Activated naive CD4-positive, alpha-beta T cell treated with anti-CD3 and anti-CD28 coated beads for 36 hours (primary cell): ENCODE measurements at regions not wholly inside any gene's neighbourhood (a gene's known extent, or its start where the extent isn't known, plus 50 kb on each side); places are given as distances from the start of the nearest gene placed in this dataset.

Source experiments
- CTCF ChIA-PET: fragments of 350-600 bp; sonication (Branson Sonifier 250); formaldehyde crosslinking; loops from one replicate; lab custom pipeline; 2021; ENCODE audit warnings: antibody characterized with exemption; lab: Charles Lee
- DNase-seq: peaks from one replicate; pipeline ENCODE4 v3.0.0-alpha.2; 2020
- H3K27ac Mint-ChIP-seq: one replicate; pipeline ENCODE4 v1.8.0; 2021; ENCODE audit warnings: mild to moderate bottlenecking, mixed read lengths
- H3K27me3 Mint-ChIP-seq: one replicate; pipeline ENCODE4 v1.8.0; 2021; ENCODE audit warnings: low read depth, mixed read lengths
- H3K36me3 Mint-ChIP-seq: one replicate; pipeline ENCODE4 v1.8.0; 2021; ENCODE audit warnings: low read depth, mixed read lengths
- H3K4me1 Mint-ChIP-seq: one replicate; pipeline ENCODE4 v1.8.0; 2021; ENCODE audit warnings: low read depth, mixed read lengths
- H3K4me3 Mint-ChIP-seq: one replicate; pipeline ENCODE4 v1.8.0; 2021; ENCODE audit warnings: mild to moderate bottlenecking, moderate library complexity, mixed read lengths
- H3K9me3 Mint-ChIP-seq: one replicate; pipeline ENCODE4 v1.8.0; 2021; ENCODE audit warnings: mixed read lengths
- intact Hi-C: fragments of 100-400 bp; cut with micrococcal nuclease; formaldehyde crosslinking; loops from one replicate; pipeline ENCODE4 v1.15.1; 2023

DNA sequence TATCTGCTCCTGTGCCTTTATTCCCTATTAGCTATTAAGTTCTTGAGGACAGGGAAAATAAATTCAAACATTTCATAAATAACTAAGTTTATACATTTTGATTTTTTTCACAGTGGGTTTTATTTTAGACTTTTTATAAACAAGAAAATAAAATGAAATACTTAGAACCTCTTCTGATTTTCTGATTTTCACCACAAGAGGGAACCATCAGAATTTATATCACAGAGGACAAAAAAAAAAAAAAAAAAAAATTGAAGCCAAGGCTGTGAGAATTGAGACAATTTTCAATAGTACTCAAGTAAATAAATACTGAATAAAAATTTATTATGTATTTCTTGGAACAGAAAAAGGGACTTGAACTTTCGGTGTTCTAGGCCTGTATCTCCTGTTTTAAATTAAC is 288.1 kb downstream of the SH3BGRL start:
- intact Hi-C loops: no loop called here
- DNase-seq: no peak
- Mint-ChIP-seq H3K4me1 (no peaks in the 10 kb centered on the region), H3K4me3 (no peak overlapping the region), H3K36me3 (no peaks in the 10 kb centered on the region), H3K27me3 (no peaks in the 10 kb centered on the region), H3K9me3 (peaks cover 17% of the 10 kb centered on the region), H3K27ac (no peak overlapping the region)
- CTCF ChIA-PET: no interaction called here

DNA sequence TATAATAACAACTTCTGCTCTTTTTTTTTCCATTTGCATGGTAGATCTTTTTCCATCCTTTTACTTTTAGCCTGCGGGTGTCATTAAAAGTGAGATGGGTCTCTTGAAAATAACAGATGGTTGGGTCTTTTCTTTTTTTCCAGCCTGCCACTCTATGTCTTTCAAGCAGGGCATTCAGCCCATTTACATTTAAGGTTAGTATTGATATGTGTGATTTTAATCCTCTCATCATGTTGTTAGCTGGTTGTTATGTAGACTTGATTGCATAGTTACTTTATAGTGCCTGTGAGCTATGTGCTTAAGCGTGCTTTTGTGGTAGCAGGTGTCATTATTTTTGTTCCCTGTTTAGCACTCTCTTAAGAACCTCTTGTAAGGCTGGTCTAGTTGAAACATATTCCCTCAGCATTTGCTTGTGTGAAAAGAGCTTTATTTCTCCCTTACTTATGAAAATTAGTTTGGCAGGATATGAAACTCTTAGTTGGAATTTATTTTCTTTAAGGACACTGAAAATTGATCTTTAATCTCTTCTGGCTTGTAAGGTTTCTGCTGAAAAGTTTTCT is 326.1 kb downstream of the SH3BGRL start:
- Mint-ChIP-seq H3K4me1 (no peaks in the 10 kb centered on the region), H3K36me3 (no peaks in the 10 kb centered on the region), H3K4me3 (no peak overlapping the region), H3K27me3 (no peaks in the 10 kb centered on the region), H3K9me3 (no peaks in the 10 kb centered on the region), H3K27ac (no peak overlapping the region)
- CTCF ChIA-PET: no interaction called here
- no peak for DNase-seq
- intact Hi-C loops: no loop called here

DNA sequence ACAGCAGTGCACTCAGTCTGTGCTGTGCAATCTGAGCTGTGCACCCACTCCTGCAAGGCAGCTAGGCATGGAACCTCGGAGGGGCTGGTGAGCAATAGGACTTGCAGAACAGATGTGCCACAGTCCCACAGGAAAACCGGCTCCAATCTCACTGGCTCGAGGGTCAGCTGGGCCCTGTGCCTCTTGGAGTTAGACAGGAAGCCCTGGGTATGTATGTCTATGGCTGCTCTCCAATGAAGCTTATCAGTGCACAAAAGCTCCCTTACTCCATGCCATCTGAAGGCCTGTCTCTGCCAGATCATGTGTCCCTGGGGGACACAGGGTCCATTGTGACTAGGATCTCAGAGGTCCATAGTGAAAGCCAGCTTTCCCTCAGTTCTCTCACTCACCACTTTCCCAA is 335.8 kb downstream of the SH3BGRL start:
- Mint-ChIP-seq H3K4me1 (no peaks in the 10 kb centered on the region), H3K9me3 (no peaks in the 10 kb centered on the region), H3K27ac (no peak overlapping the region), H3K27me3 (no peaks in the 10 kb centered on the region), H3K36me3 (no peaks in the 10 kb centered on the region), H3K4me3 (no peak overlapping the region)
- no peak for DNase-seq
- intact Hi-C loops: no loop called here
- CTCF ChIA-PET: interaction anchor here (0.7 kb wide), 1 partner anchor 64 kb away, joined by 3 read pairs; no protein-coding TSS in a partner anchor

DNA sequence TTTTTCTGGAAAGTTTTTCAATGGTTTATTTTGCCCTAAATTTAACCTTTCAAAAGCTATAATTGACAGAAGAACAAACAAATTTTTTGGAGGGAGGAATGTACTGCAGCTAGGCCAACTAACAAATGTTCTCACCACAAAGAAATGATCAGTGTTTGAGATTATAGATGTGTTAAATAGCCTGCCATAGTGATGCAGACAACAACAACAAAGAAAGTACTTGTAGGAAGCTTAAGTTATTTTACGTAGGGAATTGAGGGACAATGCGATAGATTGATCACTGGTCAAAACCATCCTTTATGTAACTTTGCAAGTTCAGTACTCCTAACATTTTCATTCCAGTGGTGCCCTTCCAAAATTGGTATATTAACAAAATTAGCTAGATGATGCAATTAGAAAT is 340.4 kb downstream of the SH3BGRL start:
- DNase-seq: no peak
- Mint-ChIP-seq H3K36me3 (no peaks in the 10 kb centered on the region), H3K27me3 (no peaks in the 10 kb centered on the region), H3K4me3 (no peak overlapping the region), H3K9me3 (peaks cover 7% of the 10 kb centered on the region), H3K27ac (no peak overlapping the region), H3K4me1 (no peaks in the 10 kb centered on the region)
- CTCF ChIA-PET: interaction anchor here (0.7 kb wide), 1 partner anchor 665 kb away, joined by 3 read pairs; no protein-coding TSS in a partner anchor
- intact Hi-C loops: no loop called here

DNA sequence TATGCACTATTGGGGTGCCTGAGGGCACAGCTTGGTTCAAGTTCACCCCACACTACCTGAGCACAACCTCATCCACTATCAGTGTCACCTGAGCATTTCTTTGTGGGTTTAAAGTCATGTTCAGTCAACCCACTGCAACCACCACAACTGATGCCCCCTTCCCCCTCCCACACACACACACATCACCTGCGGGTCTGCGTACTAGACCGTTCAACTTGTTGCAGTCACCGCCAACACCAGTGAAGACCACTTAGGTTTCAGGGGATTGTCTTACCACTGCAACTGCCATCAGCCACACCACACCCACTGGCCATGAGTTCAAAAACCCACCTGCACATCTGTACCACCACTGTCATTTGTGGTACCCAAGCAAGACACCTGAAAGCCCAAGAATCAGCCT is 355.0 kb downstream of the SH3BGRL start:
- Mint-ChIP-seq H3K27me3 (no peaks in the 10 kb centered on the region), H3K9me3 (no peaks in the 10 kb centered on the region), H3K36me3 (no peaks in the 10 kb centered on the region), H3K27ac (no peak overlapping the region), H3K4me1 (no peaks in the 10 kb centered on the region), H3K4me3 (no peak overlapping the region)
- intact Hi-C loops: no loop called here
- CTCF ChIA-PET: no interaction called here
- no peak for DNase-seq

DNA sequence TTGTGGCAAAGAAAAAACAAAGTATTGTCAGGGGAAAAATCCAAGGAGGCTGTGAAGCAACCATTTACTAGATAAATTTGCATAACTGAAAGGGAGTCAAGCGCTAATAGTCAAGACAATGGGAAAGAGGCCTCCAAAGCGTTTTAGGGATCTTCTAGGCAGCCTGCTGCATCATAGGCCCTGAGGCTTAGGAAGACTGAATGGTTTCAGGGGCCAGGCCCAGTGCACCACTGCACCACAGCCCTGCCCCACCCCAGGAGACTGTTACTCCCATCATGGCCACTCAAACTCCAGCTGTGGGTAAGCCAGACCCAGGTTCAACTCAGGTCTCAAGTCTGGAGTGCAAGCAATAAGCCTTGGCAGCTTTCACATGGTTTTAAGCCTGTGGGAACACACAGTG is 362.9 kb downstream of the SH3BGRL start:
- DNase-seq: no peak
- CTCF ChIA-PET: no interaction called here
- H3K4me3 Mint-ChIP-seq: no peak overlapping the region
- no peaks in the 10 kb centered on the region for H3K9me3 Mint-ChIP-seq
- intact Hi-C loops: no loop called here
- no peaks in the 10 kb centered on the region for H3K4me1 Mint-ChIP-seq
- H3K27me3 Mint-ChIP-seq: no peaks in the 10 kb centered on the region
- H3K36me3 Mint-ChIP-seq: no peaks in the 10 kb centered on the region
- no peak overlapping the region for H3K27ac Mint-ChIP-seq

DNA sequence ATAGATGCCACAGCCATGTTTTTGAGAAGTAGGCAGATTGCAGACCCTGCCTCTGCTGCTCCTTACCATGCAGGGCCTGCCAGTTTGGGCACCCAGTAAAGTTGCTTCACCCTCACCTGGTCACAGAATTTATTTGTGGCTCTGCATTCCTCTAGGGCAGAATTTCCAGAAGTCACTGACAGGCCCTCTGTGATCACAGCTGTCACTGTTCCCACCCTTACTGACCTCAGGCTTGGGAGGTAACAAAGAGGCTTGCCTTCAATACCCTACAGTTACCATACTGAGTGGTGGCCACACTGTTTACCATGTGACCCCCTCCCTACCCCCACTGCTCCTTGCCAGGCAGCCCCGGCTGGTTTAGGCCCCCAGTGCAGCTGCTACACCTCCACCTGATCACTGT is 375.1 kb downstream of the SH3BGRL start:
- H3K9me3 Mint-ChIP-seq: no peaks in the 10 kb centered on the region

DNA sequence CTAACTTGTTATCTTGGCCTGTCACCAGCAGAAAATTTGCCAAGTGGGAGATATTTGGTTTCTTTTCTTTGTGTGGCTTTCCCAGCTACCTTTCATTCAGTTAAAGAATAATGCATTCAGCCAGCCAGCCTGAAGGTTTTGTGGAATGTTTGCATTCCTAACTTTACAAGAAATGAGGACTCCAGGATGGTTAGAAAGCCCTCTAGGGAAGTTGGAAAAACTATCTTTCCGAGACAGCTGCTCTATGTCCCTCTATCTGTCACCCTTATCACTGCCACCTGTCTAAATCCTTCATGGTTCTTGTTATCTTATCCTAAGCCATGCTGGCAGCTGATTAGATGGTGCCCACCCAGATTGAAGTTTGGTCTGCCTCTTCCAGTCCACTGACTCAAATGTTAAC is 384.2 kb downstream of the SH3BGRL start:
- Mint-ChIP-seq H3K9me3 (no peaks in the 10 kb centered on the region), H3K27ac (no peak overlapping the region), H3K4me1 (no peaks in the 10 kb centered on the region), H3K4me3 (no peak overlapping the region), H3K36me3 (no peaks in the 10 kb centered on the region), H3K27me3 (no peaks in the 10 kb centered on the region)
- CTCF ChIA-PET: no interaction called here
- DNase-seq: no peak
- intact Hi-C loops: no loop called here

More for the DNA sequence above, 375.1 kb downstream of the SH3BGRL start:
- Mint-ChIP-seq H3K27ac (no peak overlapping the region), H3K36me3 (no peaks in the 10 kb centered on the region), H3K27me3 (no peaks in the 10 kb centered on the region), H3K4me1 (no peaks in the 10 kb centered on the region), H3K4me3 (no peak overlapping the region)
- CTCF ChIA-PET: no interaction called here
- no peak for DNase-seq
- intact Hi-C loops: no loop called here

DNA sequence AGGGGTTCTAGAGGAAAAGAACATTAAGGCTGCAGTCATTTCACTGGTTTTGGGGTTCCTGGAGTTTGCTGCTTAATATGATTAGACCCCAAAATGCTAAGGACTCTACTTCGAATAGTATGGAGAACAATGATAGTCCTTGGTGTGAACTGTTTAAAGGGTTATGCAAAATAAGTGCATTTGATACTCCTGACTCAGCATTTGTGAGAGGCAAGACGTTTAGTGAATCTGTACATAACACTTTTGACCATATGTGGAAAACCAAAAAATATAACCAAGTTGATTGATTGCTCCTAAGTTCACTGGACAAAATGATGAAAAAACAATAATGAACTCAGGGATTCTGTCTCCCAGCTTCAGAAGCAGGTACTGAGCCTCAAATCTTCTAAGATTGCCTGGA is 414.1 kb downstream of the SH3BGRL start:
- Mint-ChIP-seq H3K27me3 (no peaks in the 10 kb centered on the region), H3K4me1 (no peaks in the 10 kb centered on the region), H3K4me3 (no peak overlapping the region), H3K36me3 (no peaks in the 10 kb centered on the region), H3K27ac (no peak overlapping the region), H3K9me3 (no peaks in the 10 kb centered on the region)
- no peak for DNase-seq
- intact Hi-C loops: no loop called here
- CTCF ChIA-PET: no interaction called here

DNA sequence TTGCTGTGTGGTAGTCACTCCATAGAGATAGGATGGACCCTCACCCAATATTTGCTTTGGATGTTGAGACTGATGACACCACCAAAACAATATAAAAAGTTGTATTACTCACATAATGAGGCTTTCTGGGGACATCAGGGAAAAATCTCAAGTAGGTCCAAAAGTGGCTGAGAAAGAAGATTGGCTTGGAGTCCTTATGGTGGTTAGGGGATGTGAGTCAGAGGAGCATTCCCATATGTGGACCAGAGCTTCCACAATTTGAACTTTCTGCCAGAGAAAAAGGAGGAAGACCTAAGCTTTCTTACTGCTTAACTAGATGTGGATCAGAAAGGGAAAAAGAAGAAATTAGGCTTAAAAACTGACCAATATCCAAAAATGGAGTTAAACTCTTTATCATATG is 460.5 kb downstream of the SH3BGRL start:
- intact Hi-C loops: no loop called here
- Mint-ChIP-seq H3K36me3 (no peaks in the 10 kb centered on the region), H3K4me1 (no peaks in the 10 kb centered on the region), H3K9me3 (no peaks in the 10 kb centered on the region), H3K27ac (no peak overlapping the region), H3K27me3 (no peaks in the 10 kb centered on the region), H3K4me3 (no peak overlapping the region)
- CTCF ChIA-PET: no interaction called here
- no peak for DNase-seq

DNA sequence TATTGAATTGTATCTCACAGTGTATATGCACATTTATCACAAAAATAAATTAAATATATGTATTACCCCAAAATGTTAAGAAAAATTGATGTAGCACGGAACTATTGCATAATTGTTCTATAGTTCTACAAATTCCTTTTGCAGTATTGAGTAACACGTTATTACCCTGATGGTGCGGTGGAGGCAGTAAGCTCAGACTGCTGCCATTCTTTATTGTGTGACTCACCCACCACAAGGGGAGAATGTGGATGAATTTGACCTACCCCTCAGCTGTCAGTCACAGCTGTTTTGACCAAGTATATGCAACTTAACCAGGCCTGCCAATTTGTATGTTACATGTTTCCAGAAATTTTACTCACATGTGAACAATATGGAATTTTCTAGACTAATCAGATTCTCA is 506.6 kb downstream of the SH3BGRL start:
- no peak overlapping the region for H3K27ac Mint-ChIP-seq
- CTCF ChIA-PET: no interaction called here
- no peak overlapping the region for H3K4me3 Mint-ChIP-seq
- intact Hi-C loops: no loop called here
- no peak for DNase-seq
- no peaks in the 10 kb centered on the region for H3K4me1 Mint-ChIP-seq
- no peaks in the 10 kb centered on the region for H3K36me3 Mint-ChIP-seq
- no peaks in the 10 kb centered on the region for H3K27me3 Mint-ChIP-seq
- H3K9me3 Mint-ChIP-seq: no peaks in the 10 kb centered on the region

DNA sequence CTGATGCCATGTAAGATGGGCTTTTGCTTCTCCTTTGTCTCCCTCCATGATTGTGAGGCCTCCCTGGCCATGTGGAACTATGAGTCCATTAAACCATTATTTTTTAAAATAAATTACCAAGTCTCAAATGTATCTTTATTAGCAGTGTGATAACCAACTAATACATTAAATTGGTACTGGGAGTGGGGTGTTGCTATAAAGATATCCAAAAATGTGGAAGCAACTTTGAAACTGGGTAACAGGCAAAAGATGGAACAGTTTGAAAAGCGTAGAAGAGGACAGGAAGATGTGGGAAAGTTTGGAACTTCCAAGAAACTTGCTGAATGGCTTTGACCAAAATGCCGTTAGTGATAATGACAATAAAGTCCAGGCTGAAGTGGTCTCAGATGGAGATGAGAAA is 526.7 kb downstream of the SH3BGRL start:
- no peaks in the 10 kb centered on the region for H3K36me3 Mint-ChIP-seq
- no peak overlapping the region for H3K27ac Mint-ChIP-seq
- no peaks in the 10 kb centered on the region for H3K4me1 Mint-ChIP-seq
- H3K27me3 Mint-ChIP-seq: no peaks in the 10 kb centered on the region
- H3K9me3 Mint-ChIP-seq: peaks cover 8% of the 10 kb centered on the region
- CTCF ChIA-PET: no interaction called here
- DNase-seq: no peak
- intact Hi-C loops: no loop called here
- H3K4me3 Mint-ChIP-seq: no peak overlapping the region

DNA sequence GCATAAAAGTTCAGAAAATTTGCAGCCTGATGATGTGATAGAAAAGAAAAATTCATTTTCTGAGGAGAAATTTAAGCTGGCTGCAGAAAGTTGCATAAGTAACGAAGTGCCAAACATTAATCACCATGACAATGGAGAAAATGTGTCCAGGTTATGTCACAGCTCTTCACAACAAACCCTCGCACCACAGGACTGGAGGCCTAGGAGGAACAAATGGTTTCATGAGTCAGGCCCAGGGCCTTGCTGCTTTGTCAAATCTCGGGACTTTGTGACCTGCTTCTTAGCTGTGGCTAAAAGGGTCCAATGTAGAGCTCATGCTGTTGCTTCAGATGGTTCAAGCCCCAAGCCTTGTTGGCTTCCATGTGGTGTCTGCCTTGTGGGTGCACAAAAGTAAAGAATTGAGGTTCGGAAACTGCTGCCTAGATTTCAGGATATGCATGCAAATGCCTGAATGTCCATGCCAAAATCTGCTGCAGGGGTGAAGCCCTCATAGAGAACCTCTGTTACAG is 527.4 kb downstream of the SH3BGRL start:
- Mint-ChIP-seq H3K27ac (no peak overlapping the region), H3K36me3 (no peaks in the 10 kb centered on the region), H3K27me3 (no peaks in the 10 kb centered on the region), H3K4me1 (no peaks in the 10 kb centered on the region), H3K9me3 (peaks cover 8% of the 10 kb centered on the region), H3K4me3 (no peak overlapping the region)
- intact Hi-C loops: no loop called here
- CTCF ChIA-PET: no interaction called here
- no peak for DNase-seq
